GM20000 (cell line): ENCODE measurements at regions not wholly inside any gene's neighbourhood (a gene's known extent, or its start where the extent isn't known, plus 50 kb on each side); places are given as distances from the start of the nearest gene placed in this dataset.

Source experiments
- DNase-seq: peaks from one replicate; pipeline ENCODE4 v3.0.0; 2012; ENCODE audit warnings: low spot score
- TF ChIP-seq, protein P1 (sequence below): IDR thresholded peaks from 2 replicates; pipeline ENCODE4 v1.5.1; 2012; ENCODE audit warnings: mild to moderate bottlenecking, control low read depth; ENCODE audit errors: extremely low read depth, missing control alignments

DNA sequence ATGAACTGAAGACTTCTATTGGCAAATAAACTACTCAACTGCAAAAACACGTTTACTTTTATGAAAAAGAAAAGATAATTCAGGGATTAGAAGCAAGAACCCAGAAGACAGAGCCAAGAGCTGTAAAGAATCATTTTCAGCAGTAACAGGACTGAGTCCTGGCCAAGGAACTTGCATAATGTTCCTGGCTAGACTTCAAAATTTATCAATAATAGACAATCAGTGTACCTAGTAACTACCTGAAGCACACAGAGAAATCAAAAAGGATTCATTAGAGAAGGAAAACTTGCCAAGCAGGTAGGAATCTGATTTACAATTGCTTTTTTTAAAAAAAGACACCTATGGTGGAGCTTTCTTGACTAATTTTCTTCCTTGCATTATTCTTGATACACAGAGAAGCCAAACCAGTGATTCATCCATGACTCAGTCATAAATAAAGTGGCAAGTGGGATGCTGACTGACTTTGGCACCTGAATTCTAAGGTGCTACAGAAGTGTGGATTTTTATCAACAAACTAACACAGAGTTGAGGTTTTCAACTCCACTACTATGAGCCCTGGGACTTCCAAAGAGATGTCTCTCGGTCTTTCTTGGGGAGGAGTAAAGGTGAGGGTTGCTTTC is 281.3 kb downstream of the BMP7 start:
- DNase-seq: no peak
- TF ChIP-seq, protein P1, sequence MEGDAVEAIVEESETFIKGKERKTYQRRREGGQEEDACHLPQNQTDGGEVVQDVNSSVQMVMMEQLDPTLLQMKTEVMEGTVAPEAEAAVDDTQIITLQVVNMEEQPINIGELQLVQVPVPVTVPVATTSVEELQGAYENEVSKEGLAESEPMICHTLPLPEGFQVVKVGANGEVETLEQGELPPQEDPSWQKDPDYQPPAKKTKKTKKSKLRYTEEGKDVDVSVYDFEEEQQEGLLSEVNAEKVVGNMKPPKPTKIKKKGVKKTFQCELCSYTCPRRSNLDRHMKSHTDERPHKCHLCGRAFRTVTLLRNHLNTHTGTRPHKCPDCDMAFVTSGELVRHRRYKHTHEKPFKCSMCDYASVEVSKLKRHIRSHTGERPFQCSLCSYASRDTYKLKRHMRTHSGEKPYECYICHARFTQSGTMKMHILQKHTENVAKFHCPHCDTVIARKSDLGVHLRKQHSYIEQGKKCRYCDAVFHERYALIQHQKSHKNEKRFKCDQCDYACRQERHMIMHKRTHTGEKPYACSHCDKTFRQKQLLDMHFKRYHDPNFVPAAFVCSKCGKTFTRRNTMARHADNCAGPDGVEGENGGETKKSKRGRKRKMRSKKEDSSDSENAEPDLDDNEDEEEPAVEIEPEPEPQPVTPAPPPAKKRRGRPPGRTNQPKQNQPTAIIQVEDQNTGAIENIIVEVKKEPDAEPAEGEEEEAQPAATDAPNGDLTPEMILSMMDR: no peak

DNA sequence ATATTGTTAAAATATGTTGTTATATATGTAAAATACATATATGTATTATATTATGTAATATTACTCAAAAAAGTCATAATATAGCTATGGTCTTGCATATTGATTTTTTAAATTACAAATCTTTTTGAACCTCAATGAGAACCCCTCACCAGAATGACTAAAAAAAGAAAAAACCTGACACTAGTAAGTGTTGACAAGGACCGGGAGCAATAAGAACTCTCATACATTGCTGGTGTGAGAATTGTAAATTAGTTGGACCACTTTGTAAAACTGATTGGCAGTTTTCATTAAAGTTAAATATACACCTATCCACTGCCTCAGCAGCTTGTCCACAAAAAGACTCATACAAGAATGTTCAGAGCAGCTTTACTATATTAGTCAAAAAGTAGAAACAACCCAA is 280.0 kb downstream of the BMP7 start:
- DNase-seq: no peak
- TF ChIP-seq, protein P1: no peak

DNA sequence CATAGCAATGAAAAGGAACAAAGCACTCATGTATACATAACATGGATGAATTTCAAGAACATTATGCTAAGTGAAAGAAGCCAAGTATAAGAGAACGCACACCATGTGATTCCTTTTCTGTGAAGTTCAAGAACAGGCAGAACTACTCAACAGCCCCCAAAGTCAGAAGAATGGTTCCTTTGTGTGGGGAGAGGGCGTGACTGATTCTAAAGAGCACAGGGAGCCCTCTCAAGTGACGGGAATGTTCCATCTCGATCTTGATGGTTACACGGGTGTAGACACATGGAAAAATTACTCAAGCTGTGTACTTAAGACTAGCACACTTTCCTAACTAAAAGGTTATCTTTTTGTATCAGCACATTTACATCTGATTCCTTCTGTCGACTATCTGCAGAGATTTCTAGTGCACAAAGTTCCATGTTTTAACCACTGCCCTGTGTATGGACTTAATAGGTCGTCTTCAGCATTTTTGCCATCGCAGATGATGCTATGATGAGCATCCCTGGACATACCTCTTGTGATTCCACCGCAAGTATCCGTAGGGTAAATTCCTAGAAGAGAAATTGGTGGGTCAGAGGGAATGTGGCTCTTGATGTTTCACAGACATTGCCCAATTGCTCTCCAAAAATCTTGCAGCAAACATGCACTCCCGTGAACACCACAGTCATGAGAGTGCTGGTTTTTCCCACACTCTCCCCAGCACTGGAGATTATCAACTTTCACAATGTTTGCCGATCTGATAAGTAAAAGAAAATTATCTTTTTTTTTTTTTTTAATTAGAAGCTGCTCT is 279.3 kb downstream of the BMP7 start:
- no peak for DNase-seq
- TF ChIP-seq, protein P1: no peak

DNA sequence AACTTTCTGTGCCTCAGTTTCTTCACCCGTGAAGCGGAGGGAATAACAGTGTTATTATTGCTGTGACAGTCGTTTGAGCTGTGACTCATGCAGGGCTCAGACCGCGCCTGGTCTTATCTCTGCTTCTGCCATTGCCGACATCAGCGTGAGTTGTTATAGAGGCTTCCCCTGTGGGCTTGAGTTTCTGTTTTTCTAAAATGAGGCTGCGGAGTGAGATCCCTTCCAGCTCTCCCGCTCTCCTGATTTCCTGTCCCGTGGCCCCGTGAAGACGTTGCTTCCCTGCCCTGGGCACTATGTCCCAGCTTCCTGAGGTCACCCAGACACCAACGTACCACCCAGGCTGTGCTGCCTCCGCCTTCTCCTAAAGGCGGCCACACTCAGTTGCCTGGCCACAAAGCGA is 278.5 kb downstream of the BMP7 start:
- no peak for DNase-seq
- TF ChIP-seq, protein P1: no peak

DNA sequence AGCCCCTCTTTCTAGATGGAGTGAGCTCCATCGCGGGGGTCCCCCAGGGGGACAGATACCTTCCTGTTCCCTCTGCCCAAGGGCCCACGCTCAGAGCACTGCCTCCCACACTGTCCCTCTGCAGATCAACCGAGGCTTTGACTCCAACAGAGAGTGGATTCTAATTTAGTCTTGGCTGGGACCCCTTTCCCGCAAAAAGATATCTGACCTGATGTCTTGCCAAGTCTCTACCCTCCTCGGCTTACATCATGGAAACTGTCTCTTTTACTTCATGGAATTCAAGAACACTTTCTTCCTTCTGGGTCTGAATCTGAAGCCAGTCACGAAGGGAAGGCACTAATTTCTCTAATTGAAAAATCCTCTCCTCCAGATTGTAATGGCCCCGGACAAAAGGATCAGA is 278.0 kb downstream of the BMP7 start:
- no peak for DNase-seq
- TF ChIP-seq, protein P1: no peak

DNA sequence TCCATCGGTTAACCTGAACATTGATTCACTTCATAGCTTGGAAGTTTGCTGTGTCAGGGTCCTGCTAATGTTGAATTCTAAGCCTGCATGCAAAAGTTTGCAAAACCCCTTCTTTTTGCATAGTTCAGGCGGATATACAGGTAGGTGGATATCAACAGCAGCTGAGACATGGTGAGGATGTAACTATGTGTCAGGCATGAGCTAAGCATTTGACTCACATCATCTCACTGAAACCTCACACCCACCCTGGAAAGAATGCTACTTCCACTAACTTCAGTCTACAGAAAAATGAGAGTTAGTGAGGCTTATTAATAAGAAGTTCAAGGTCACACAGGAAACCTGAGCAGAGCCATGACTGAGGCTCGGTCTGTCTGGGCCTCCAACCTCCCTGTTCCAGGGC is 276.9 kb downstream of the BMP7 start:
- no peak for DNase-seq

DNA sequence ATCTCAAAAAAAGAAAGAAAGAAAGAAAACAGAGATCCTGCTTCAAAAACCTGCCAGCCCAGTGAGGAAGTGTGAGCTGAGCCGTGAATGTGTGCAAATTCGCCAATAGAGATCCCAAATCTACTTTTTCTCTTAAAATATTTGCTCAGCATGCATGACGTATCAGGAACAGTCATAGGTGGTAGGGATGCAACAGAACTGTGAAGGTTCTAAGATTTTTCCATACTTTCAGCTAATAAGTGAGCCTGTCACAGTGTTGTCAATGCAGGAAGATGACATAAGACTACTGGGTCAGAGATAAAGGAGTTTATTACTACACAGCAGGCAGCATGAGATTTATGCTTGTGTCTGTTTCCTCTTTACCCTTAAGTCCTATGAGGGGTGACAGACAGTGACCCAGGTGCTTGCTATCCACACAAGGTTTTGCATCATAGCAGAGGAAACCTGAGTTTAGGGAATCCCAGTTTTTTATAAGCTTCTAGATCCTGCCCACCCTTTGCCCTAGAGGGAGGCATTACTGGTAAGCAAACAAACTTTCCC is 273.4 kb downstream of the BMP7 start:
- TF ChIP-seq, protein P1: no peak

More for the DNA sequence above, 276.9 kb downstream of the BMP7 start:
- TF ChIP-seq, protein P1: no peak

More for the DNA sequence above, 273.4 kb downstream of the BMP7 start:
- DNase-seq: no peak
